MCF 10A (cell line): ENCODE measurements at regions not wholly inside any gene's neighbourhood (a gene's known extent, or its start where the extent isn't known, plus 50 kb on each side); places are given as distances from the start of the nearest gene placed in this dataset.

Experiments used
- BruUV-seq: library from RNA; stranded (reverse); fragments of 400-500 nt; replicated peaks from 2 replicates; lab custom pipeline; 2021; lab: Mats Ljungman, UMichigan
- CTCF ChIA-PET: fragments of 300-600 bp; sonication (Branson Sonifier 250); formaldehyde crosslinking; extraction: SDS; loops from one replicate; lab custom pipeline; 2021; ENCODE audit warnings: antibody characterized with exemption, inconsistent platforms; lab: Yijun Ruan, JAX
- POLR2A ChIA-PET: fragments of 300-600, 350-650 bp; sonication (Branson Sonifier 250); formaldehyde crosslinking; extraction: SDS; loops from one replicate; lab custom pipeline; 2020; ENCODE audit warnings: antibody characterized with exemption, inconsistent platforms; lab: Yijun Ruan, JAX
- DNase-seq: peaks from one replicate; pipeline ENCODE4 v3.0.0-alpha.2; 2018; ENCODE audit not compliant: unreplicated experiment
- H3K27ac Mint-ChIP-seq: one replicate; pipeline ENCODE4 v1.8.0; 2022; ENCODE audit warnings: mild to moderate bottlenecking, low read depth, mixed read lengths; ENCODE audit not compliant: unreplicated experiment
- H3K27me3 Mint-ChIP-seq: one replicate; pipeline ENCODE4 v1.8.0; 2022; ENCODE audit warnings: mixed read lengths; ENCODE audit not compliant: insufficient read depth, unreplicated experiment
- H3K36me3 Mint-ChIP-seq: one replicate; pipeline ENCODE4 v1.8.0; 2022; ENCODE audit warnings: mild to moderate bottlenecking, moderate library complexity, mixed read lengths; ENCODE audit not compliant: insufficient read depth, unreplicated experiment
- H3K4me1 Mint-ChIP-seq: one replicate; pipeline ENCODE4 v1.8.0; 2022; ENCODE audit warnings: mixed read lengths; ENCODE audit not compliant: insufficient read depth, unreplicated experiment
- H3K4me3 Mint-ChIP-seq: one replicate; pipeline ENCODE4 v1.8.0; 2022; ENCODE audit warnings: mild to moderate bottlenecking, moderate library complexity, mixed read lengths; ENCODE audit not compliant: unreplicated experiment
- H3K9me3 Mint-ChIP-seq: one replicate; pipeline ENCODE4 v1.8.0; 2022; ENCODE audit warnings: mixed read lengths; ENCODE audit not compliant: unreplicated experiment
- intact Hi-C: fragments of 100-400 bp; cut with micrococcal nuclease; formaldehyde crosslinking; loops from 2 replicates; pipeline ENCODE4 v1.14.1; 2022
- TF ChIP-seq, protein P1 (sequence below): fragments of 200-600 bp; IDR thresholded peaks from one replicate; pipeline ENCODE4 v1.8.0; 2022; ENCODE audit warnings: antibody characterized with exemption, mild to moderate bottlenecking; ENCODE audit not compliant: unreplicated experiment

GRCh38 chr13:104296286-104296685 lies 1230.1 kb upstream of the SLC10A2 start:
- Mint-ChIP-seq H3K4me3 (no peak overlapping the region), H3K27me3 (no peaks in the 10 kb centered on the region), H3K36me3 (no peaks in the 10 kb centered on the region), H3K4me1 (no peaks in the 10 kb centered on the region), H3K9me3 (no peaks in the 10 kb centered on the region), H3K27ac (no peak overlapping the region)
- BruUV-seq, result no TSS peak
- TF ChIP-seq, protein P1, sequence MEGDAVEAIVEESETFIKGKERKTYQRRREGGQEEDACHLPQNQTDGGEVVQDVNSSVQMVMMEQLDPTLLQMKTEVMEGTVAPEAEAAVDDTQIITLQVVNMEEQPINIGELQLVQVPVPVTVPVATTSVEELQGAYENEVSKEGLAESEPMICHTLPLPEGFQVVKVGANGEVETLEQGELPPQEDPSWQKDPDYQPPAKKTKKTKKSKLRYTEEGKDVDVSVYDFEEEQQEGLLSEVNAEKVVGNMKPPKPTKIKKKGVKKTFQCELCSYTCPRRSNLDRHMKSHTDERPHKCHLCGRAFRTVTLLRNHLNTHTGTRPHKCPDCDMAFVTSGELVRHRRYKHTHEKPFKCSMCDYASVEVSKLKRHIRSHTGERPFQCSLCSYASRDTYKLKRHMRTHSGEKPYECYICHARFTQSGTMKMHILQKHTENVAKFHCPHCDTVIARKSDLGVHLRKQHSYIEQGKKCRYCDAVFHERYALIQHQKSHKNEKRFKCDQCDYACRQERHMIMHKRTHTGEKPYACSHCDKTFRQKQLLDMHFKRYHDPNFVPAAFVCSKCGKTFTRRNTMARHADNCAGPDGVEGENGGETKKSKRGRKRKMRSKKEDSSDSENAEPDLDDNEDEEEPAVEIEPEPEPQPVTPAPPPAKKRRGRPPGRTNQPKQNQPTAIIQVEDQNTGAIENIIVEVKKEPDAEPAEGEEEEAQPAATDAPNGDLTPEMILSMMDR, result no peak
- CTCF ChIA-PET, result interaction anchor here (0.6 to 1.5 kb wide), 2 partner anchors 51 to 412 kb away, joined by 3 to 4 read pairs; no protein-coding TSS in a partner anchor
- intact Hi-C loops, result no loop called here
- no peak for DNase-seq
- POLR2A ChIA-PET, result interaction anchor here (0.7 kb wide), 1 partner anchor 20 kb away, joined by 4 read pairs; no protein-coding TSS in a partner anchor

DNA sequence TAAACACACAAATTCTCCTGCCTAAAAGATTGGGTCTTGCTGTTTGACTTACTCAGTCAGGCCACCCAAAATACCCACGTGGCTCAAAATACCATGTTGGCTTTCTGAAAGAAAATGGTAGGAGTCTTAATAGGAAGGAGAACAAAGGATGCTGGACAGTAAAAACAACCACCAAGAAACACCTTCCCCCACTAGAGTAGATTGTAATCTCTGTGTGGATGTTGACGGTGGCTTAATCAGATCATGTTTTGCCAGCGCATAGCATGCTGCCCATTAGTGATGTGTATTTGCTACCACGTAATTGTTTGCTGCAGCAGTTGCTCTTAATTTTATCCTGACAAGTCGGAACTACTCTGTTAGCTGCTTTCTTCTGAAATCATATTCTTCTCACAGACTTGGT lies 1229.3 kb upstream of the SLC10A2 start:
- Mint-ChIP-seq H3K27ac (no peak overlapping the region), H3K4me1 (no peaks in the 10 kb centered on the region), H3K27me3 (no peaks in the 10 kb centered on the region), H3K9me3 (no peaks in the 10 kb centered on the region), H3K36me3 (no peaks in the 10 kb centered on the region), H3K4me3 (no peak overlapping the region)
- ChIA-PET CTCF (interaction anchor here (0.7 kb wide), 1 partner anchor 235 kb away, joined by 3 read pairs; no protein-coding TSS in a partner anchor), POLR2A (no interaction called here)
- TF ChIP-seq, protein P1, result no peak
- no TSS peak for BruUV-seq
- intact Hi-C loops, result no loop called here
- no peak for DNase-seq

DNA sequence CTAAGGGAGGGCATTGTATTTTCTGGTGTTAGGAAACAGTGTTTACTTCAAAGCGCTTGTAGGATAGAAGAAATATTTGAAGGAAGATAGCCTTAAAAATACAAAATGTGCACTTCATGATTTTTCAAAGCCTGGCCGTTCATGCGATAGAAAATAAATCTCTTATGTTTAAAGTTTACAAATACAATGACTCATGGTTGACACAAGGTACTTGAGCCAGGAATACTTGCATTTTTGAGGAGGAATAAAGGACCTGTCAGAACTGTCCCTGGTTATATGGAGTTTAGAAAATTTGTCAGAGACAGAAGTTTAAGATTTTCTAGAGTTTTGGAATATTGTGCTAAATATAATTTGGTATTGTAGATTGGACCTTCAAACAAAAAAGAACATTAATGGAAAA lies 1223.2 kb upstream of the SLC10A2 start:
- BruUV-seq, result no TSS peak
- CTCF ChIA-PET, result no interaction called here
- intact Hi-C loops, result no loop called here

DNA sequence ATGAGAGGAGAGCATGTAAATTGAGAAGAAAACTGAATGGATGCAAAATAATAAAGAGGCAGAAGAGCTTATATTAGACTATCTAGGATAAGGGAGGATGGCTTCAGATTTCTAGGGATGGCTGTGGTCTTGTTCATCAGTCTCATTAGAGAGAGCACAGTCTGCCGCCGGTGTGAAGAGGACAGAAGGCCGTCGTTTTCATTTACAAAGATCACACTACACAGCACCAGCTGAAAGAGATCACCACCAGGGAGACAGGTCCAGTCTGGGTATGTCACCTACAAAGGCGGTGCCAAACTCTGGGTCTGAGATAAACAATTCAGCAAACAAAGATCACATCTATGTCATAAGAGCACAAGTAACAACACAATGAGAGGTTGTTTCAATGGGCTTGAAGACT lies 1222.3 kb upstream of the SLC10A2 start:
- no peak for DNase-seq
- Mint-ChIP-seq H3K9me3 (no peaks in the 10 kb centered on the region), H3K36me3 (no peaks in the 10 kb centered on the region), H3K4me3 (no peak overlapping the region), H3K27ac (no peak overlapping the region), H3K27me3 (no peaks in the 10 kb centered on the region), H3K4me1 (peaks cover 7% of the 10 kb centered on the region)
- TF ChIP-seq, protein P1, result no peak
- no TSS peak for BruUV-seq
- ChIA-PET POLR2A (no interaction called here), CTCF (interaction anchor here (0.6 kb wide), 1 partner anchor 1463 kb away, joined by 3 read pairs; no protein-coding TSS in a partner anchor)
- intact Hi-C loops, result no loop called here

More for the DNA sequence above, 1223.2 kb upstream of the SLC10A2 start:
- H3K4me1 Mint-ChIP-seq, result peaks cover 7% of the 10 kb centered on the region
- no peak overlapping the region for H3K27ac Mint-ChIP-seq
- H3K4me3 Mint-ChIP-seq, result no peak overlapping the region
- POLR2A ChIA-PET, result no interaction called here
- no peaks in the 10 kb centered on the region for H3K36me3 Mint-ChIP-seq
- DNase-seq, result peak; percentile 20
- H3K9me3 Mint-ChIP-seq, result no peaks in the 10 kb centered on the region
- TF ChIP-seq, protein P1, result no peak
- no peaks in the 10 kb centered on the region for H3K27me3 Mint-ChIP-seq
